ENCODE measurements at regions not wholly inside any gene's neighbourhood (a gene's known extent, or its start where the extent isn't known, plus 50 kb on each side); places are given as distances from the start of the nearest gene placed in this dataset.
"Not testable (repeated sequence)": the region's sequence is repeated elsewhere in the genome, so short reads cannot be mapped to it uniquely, and the experiment has no call there.

DNA sequence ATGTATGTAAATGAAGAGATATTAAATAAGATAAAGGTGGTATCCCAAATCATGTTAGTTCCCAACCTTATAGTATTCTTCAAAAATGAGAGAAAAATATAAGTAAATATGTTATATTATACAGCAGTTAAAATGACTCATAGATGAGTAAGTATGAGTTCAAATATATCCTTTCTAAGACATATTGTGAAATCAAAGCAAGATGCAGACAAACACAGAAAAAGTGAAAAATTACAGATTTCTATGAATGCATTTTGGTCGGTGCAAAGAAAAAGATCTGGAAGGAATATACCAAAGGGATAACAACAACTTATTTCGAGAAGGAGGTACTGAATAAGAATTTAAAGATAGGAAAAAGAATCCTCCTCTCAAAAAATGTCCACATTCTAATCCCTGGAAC lies 181.2 kb upstream of the TTC14 start:
- ChIA-PET CTCF (no interaction called here), POLR2A (no interaction called here)
- no peak for DNase-seq (ENCODE audit: extremely low spot score)
- no peak for TF ChIP-seq CTCF (IDR thresholded peaks at IDR 0.05; ENCODE audit: control extremely low read depth, extremely low read depth, low read depth, missing control alignments)

DNA sequence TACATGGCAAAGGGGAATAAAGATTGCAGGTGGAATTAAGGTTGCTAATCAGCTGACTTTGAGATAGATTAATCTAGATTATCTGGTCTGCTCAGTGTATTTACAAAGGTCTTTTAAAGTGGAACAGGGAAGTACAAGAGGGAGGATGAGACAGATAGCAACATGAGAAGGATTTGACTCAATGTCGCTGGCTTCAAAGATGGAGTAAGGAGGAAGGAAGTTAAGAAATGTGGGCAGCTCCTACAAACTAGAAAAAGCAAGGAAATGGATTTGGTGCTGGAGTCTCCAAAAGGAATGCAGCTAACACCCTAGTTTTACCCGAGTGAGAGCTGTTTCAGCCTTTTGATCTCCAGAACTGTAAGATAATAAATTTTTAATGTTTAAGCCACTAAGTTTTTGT lies 180.7 kb upstream of the TTC14 start:
- ChIA-PET POLR2A (no interaction called here), CTCF (no interaction called here)
- DNase-seq (ENCODE audit: extremely low spot score) = no peak
- no peak for TF ChIP-seq CTCF (IDR thresholded peaks at IDR 0.05; ENCODE audit: control extremely low read depth, extremely low read depth, low read depth, missing control alignments)

DNA sequence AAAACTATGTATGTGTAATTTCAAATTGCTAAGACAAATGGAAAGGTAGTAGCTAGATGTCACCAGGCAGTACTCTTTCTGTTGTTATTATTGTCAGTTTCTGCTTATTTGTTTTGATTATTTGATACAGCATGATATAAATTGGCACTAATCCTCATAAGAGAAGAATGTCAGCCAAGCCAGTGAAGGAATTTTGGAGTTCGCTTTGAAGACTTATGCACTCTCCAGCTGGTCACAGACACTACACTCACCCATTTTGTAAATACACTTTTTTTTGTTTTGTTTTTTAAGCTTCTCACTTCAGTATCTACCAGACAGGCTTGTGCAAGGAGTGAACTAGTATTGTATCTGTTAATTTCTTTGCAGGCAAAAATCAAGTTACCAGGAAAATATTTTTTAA lies 180.2 kb upstream of the TTC14 start:
- CTCF ChIA-PET = no interaction called here
- POLR2A ChIA-PET = no interaction called here
- no peak for DNase-seq (ENCODE audit: extremely low spot score)
- TF ChIP-seq CTCF (IDR thresholded peaks at IDR 0.05; ENCODE audit: control extremely low read depth, extremely low read depth, low read depth, missing control alignments) = no peak

- CTCF ChIA-PET; POLR2A ChIA-PET; DNase-seq (ENCODE audit: extremely low spot score): not testable (repeated sequence)
These were observed 177.7 kb upstream of the TTC14 start for GRCh38 chr3:180424305-180424704.

DNA sequence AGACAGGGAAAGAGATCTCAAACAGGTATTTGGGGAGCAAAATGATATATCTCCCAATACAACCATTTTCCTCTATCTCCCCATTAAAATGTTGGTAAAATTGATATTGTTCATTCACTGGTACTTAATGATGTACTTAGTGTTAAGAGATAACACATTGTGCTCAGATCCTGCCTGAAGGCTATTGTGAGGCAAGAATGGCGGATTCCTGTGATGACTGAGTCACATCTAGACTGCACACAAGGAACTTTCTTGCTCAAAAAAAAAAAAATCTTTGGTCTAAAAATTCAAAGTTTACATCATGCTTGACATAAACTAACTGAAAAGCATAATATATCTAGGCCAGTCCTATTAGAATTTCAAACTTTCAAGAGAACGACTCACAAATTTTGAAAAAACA lies 171.1 kb upstream of the TTC14 start:
- CTCF ChIA-PET = no interaction called here
- TF ChIP-seq CTCF (IDR thresholded peaks at IDR 0.05; ENCODE audit: control extremely low read depth, extremely low read depth, low read depth, missing control alignments) = no peak
- POLR2A ChIA-PET = no interaction called here
- no peak for DNase-seq (ENCODE audit: extremely low spot score)

GRCh38 chr3:180433152-180433551 lies 168.8 kb upstream of the TTC14 start:
- DNase-seq (ENCODE audit: extremely low spot score) = no peak
- CTCF ChIA-PET = no interaction called here
- no peak for TF ChIP-seq CTCF (IDR thresholded peaks at IDR 0.05; ENCODE audit: control extremely low read depth, extremely low read depth, low read depth, missing control alignments)
- POLR2A ChIA-PET = no interaction called here

GRCh38 chr3:180447136-180447535 lies 154.8 kb upstream of the TTC14 start:
- ChIA-PET CTCF (no interaction called here), POLR2A (no interaction called here)
- TF ChIP-seq CTCF (IDR thresholded peaks at IDR 0.05; ENCODE audit: control extremely low read depth, extremely low read depth, low read depth, missing control alignments) = no peak
- DNase-seq (ENCODE audit: extremely low spot score) = no peak

- DNase-seq (ENCODE audit: extremely low spot score); POLR2A ChIA-PET; CTCF ChIA-PET: not testable (repeated sequence)
These were observed 153.6 kb upstream of the TTC14 start for GRCh38 chr3:180448407-180448806.

Data from GM10248 (cell line).